ENCODE measurements at regions not wholly inside any gene's neighbourhood (a gene's known extent, or its start where the extent isn't known, plus 50 kb on each side); places are given as distances from the start of the nearest gene placed in this dataset.
"Not testable (repeated sequence)": the region's sequence is repeated elsewhere in the genome, so short reads cannot be mapped to it uniquely, and the experiment has no call there.

DNA sequence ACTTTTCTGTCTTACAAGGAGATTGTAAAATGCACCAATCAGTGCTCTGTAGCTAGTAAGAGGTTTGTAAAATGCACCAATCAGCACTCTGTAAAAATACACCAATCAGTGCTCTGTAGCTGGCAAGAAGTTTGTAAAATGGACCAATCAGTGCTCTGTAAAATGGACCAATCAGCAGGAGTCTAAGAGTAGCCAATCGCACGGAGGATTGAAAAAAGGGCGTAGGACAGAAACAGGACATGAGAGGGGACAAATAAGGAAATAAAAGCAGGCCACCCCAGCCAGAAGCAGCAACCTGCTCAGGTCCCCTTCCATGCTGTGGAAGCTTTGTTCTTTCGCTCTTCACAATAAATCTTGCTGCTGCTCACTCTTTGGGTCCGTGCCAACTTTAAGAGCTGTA is 199.1 kb upstream of the TRPC7 start:
- not testable (repeated sequence) for TF ChIP-seq EP300 (IDR thresholded peaks at IDR 0.05); CBX2 (IDR thresholded peaks at IDR 0.05; ENCODE audit: borderline replicate concordance, low read depth)
- TF ChIP-seq, protein P1, sequence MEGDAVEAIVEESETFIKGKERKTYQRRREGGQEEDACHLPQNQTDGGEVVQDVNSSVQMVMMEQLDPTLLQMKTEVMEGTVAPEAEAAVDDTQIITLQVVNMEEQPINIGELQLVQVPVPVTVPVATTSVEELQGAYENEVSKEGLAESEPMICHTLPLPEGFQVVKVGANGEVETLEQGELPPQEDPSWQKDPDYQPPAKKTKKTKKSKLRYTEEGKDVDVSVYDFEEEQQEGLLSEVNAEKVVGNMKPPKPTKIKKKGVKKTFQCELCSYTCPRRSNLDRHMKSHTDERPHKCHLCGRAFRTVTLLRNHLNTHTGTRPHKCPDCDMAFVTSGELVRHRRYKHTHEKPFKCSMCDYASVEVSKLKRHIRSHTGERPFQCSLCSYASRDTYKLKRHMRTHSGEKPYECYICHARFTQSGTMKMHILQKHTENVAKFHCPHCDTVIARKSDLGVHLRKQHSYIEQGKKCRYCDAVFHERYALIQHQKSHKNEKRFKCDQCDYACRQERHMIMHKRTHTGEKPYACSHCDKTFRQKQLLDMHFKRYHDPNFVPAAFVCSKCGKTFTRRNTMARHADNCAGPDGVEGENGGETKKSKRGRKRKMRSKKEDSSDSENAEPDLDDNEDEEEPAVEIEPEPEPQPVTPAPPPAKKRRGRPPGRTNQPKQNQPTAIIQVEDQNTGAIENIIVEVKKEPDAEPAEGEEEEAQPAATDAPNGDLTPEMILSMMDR (IDR thresholded peaks at IDR 0.05): not testable (repeated sequence)
- TF ChIP-seq, protein P2, sequence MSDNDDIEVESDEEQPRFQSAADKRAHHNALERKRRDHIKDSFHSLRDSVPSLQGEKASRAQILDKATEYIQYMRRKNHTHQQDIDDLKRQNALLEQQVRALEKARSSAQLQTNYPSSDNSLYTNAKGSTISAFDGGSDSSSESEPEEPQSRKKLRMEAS (IDR thresholded peaks at IDR 0.05): not testable (repeated sequence)

Data from A549 (cell line).